PC-9 (cell line): ENCODE measurements at regions not wholly inside any gene's neighbourhood (a gene's known extent, or its start where the extent isn't known, plus 50 kb on each side); places are given as distances from the start of the nearest gene placed in this dataset.

ENCODE experiments used
- CTCF ChIP-seq: fragments of 200-600 bp; sonication (generic); conservative IDR thresholded peaks from 2 replicates; pipeline ENCODE4 v1.6.1; 2017; ENCODE audit warnings: mixed run types, antibody characterized with exemption, mild to moderate bottlenecking, moderate library complexity
- EZH2 ChIP-seq: fragments of 200-600 bp; sonication (generic); IDR thresholded peaks from 2 replicates; pipeline ENCODE4 v1.8.0; 2017; ENCODE audit warnings: antibody characterized with exemption, low read depth

- TF ChIP-seq CTCF (no peak), EZH2 (no peak)
Measured at GRCh38 chr18:56148373-56148772, 490.0 kb downstream of the TXNL1 start.
